GM18498 (cell line): ENCODE measurements at regions not wholly inside any gene's neighbourhood (a gene's known extent, or its start where the extent isn't known, plus 50 kb on each side); places are given as distances from the start of the nearest gene placed in this dataset.

ENCODE experiments used
- ATAC-seq: cut with Tn5 transposase; IDR thresholded peaks from one replicate; pipeline ENCODE4 v1.9.1; 2021; ENCODE audit warnings: mild to moderate bottlenecking, moderate library complexity; ENCODE audit not compliant: unreplicated experiment

DNA sequence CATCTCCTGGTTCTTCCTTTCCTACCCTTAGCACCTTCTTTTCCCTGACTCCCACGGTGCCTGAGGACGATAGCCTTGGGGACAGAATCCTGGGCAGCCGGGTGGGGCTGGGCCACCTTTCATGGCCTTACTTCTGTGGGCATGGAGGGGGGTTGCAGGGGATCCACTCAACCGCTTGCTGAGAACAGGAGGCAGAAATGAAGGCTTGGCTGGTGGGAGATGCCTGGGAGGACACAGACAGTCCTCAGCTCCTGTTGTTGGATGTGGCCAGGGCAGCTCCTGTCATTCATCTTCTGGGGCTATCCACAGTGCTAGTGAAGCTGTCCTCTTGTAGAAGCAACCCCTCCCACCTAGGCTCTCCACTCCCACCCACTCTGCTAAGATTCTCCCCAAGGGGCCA lies 95.5 kb upstream of the CELF4 start:
- ATAC-seq = no peak

DNA sequence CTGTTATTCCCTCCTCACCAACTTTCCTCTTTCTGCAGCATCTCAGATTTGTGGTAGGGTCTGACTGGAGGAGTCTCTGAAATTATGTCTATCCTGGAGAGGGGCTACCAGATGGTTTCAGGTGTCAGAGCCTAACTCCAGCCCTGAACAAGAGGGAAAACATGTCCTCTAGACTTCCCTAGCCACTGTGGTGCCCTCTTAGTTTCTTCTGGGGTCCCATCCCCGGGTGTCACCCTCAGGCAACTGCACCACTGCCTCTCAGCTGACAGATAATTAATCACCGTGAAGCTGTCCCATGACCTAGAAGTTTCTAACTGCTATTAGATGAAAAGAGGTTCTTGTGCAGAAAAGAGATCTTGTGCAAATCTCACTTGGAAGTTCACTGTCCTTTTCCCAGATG lies 95.1 kb upstream of the CELF4 start:
- no peak for ATAC-seq

DNA sequence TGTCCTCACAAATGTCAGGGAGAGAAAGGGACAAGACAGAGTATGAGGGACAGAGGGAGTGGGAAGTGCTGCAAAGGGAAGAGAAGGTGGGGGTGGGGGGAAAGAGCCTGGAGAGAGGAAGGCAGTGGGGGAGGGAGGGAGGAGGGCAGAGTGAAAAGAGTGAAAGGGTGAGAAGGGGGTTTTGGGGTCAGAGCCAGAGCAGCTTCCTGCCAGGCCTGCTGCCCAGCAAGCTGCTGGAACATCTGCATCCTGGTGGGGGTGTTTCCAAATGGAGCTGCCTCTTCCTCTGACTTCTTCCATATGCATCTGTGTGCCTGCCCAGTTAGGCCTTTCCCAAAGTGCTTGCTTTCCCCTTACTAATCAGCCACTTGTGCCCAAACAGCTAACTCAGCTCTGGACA lies 94.3 kb upstream of the CELF4 start:
- no peak for ATAC-seq

DNA sequence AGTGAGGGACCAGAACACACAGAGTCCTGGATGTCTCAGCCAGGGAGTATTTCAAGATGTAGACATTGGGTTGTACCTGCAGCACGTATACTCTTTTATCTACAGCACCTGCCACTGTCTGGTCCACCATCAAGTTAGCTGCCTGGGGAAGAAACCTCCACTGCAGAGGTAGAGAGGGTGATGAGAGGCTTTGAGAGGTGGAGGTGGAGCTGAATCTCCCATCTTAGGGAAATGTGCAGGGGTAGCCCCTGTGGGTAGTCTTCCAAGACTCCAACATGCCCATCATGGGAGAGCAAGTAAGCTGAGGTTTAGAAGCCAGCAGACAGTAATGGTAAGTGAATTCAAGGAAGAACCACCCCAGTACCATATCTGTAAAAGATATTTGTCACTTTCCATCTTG lies 93.3 kb upstream of the CELF4 start:
- no peak for ATAC-seq

DNA sequence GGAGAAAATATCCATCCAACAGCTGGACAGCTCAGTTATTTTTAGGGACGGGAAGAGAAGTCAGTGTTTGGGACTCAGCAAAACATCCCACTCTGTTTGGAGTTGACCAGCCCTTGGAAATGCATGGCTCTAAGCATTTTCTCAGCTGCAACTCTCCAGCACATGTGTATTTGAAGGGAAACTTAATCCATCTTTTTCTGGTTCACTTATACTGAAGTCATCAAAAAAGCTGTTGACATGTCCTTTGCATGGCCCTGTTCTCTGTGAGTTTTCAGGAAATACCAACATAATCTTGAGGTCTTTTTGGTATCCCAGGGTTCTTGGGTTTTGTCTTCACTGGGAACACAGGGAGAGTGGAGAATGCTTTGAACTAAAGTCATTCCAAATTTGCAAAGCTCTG lies 91.9 kb upstream of the CELF4 start:
- no peak for ATAC-seq

DNA sequence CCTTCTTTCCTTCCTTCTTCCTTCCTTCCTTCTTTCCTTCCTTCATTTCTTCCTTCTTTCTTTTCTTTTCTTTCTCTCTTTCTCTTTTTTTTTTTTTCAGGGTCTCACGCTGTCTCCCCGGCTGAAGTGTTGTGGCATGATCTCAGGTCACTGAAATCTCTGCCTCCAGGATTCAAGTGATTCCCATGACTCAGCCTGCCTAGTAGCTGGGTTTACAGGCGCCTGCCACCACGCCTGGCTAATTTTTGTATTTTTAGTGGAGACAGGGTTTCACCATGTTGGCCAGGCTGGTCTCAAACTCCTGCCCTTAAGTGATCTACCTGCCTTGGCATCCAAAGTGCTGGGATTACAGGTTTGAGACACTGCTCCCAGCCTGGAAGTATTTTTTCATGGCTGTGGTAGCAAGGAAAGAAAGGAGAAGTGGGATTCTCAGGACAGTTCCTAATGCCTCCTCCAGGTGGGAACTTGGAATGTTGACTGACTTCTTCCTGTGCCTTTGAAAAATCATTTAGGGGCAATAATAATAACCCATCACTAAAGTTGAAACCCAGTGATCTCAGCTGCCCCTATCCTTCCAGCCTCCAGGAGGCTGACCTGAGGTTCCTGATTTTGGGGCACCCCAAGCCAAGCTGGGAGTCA lies 89.3 kb upstream of the CELF4 start:
- no peak for ATAC-seq

DNA sequence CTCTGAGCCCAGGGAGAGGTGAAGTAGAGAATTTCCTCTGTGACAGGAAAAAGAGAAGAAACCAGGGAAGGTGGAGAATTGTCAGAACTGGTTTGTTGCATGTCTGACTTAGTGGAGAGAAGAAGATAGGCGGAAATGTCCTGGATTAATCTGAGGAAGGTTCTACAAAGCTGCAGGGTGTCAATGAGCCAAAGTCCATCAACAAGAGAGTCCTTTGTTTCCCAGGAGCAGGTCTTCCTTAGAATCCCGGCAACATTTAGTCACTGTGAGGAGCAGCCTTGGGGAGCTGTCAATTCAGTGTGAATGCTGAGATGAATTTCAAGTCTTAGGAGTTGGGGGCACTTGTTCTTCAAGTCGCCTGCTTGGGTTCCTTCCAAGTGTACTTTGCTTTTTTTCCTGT lies 88.4 kb upstream of the CELF4 start:
- no peak for ATAC-seq

DNA sequence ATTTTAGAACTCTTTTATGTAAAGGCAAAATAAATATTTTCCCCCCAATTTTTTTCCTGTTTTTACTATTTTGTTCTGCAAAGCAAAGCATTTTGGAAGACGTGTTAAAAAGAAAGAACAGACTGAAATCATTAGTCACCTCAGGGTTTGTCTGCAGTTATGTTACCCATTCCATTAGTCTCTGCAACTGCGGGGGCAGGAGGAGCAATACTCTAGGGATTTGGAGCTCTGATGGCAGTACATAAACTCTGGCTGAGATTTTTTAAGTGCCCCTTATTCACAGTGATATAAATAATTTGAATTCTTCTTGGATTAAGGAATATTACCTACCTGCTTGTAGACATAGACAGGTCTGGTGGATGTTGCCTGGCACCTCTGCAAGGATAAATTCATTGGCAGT lies 88.0 kb upstream of the CELF4 start:
- ATAC-seq = no peak

DNA sequence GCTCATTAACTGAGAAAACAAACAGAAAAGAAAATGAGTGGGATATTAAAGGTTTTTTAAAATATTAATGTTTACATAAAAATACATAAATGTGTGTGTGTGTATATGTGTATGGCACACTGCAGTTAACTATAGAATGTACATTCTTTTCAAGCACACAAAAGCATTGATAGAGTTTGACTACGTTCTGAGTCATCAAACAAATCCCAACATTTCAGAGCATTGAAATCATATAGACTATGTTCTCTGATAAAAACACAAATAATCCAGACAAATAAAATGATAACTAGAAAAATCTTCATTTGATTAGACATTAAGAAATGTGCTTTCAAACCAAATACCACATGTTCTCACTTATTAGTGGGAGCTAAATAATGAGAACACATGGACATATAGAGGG lies 84.3 kb upstream of the CELF4 start:
- no peak for ATAC-seq

DNA sequence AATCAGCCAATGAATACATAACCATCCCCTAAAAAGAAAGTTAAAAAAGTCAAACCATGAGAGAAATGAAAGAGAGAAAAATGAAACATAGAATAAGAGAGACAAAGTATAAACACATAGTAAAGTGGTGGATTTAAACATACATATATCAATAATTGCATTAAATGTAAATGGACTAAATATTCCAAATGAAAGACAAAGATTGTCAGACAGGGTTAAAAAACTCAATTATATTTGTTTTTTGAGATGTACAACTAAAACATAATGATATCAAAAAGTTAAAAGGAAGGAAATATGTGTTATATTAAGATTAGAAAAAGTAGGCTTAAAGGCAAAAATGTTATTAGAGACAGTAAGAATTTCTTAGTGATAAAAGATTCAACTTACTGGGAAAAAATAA lies 83.8 kb upstream of the CELF4 start:
- no peak for ATAC-seq

DNA sequence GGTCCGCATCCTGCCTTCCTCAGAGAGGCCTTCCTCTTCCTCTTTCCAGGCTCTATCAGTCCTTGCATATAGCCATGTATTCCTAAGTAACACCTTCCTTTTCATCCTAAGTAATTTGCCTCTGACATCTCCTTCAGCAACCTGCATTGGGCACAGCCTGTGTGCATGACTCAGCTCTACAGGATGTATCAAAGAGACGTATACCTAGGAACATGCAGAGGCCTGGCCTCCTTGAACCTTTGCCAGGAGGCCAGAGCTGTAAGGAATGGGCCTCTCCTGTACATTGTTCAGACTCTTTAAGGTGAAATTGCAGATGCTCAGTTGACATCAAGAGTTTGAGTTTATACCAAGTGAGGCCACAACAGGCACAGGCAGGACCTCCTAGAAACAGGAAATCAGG lies 76.0 kb upstream of the CELF4 start:
- ATAC-seq = no peak

DNA sequence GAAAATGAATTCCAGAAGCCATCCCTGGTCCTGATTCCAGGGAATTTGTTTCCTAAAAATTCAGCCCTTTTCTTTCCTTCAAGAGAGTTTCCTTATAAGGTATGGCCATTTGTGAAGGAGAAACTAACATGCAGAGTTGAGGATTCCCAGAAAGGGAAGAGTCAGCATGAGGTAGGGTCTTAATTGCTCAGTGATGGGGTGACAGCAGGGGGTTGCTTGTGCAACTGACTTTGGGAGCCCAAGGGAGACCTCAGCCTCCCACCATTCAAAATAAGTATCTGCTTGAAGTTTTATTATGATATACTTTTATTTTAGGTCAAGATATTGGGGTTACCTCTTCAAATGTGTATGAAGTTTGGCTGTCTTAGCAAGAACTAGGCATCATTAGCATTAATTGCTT lies 74.9 kb upstream of the CELF4 start:
- no peak for ATAC-seq

DNA sequence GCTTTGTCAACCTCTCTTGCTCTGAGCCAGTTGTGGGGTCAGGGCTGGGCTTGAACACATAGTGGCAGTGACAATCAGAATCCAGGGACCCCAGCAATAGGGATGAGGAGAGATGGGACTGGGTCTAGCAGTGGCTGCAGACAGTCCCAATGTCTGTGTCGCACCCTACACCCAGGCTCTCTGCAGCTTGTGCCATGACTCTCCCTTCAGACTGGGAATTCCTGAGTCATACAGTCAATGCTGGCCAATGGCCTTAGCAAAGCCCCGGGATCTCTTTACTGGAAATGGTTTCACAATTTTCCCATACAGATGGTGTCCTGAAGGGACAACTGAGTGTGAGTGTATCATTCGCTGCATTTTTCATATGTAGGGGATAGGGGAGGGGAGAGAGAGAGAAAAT lies 74.2 kb upstream of the CELF4 start:
- no peak for ATAC-seq

DNA sequence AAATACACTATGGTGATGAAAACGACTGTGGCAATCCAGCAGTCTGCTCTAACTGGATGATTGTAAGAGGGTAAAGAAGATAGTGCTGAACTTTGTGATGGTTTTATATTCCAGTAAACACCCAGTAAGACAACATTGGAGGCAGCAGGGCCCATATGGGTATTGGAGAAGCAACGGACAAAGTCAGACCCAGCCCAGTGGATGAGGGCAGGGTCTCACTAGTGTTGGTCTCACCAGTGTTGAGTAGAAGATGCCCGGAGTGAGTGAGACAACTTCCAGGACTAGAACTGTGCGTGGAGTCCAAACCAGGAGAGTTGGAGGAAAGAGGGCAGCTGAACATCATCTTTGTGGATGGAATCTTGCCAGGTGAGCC lies 71.9 kb upstream of the CELF4 start:
- ATAC-seq = no peak

DNA sequence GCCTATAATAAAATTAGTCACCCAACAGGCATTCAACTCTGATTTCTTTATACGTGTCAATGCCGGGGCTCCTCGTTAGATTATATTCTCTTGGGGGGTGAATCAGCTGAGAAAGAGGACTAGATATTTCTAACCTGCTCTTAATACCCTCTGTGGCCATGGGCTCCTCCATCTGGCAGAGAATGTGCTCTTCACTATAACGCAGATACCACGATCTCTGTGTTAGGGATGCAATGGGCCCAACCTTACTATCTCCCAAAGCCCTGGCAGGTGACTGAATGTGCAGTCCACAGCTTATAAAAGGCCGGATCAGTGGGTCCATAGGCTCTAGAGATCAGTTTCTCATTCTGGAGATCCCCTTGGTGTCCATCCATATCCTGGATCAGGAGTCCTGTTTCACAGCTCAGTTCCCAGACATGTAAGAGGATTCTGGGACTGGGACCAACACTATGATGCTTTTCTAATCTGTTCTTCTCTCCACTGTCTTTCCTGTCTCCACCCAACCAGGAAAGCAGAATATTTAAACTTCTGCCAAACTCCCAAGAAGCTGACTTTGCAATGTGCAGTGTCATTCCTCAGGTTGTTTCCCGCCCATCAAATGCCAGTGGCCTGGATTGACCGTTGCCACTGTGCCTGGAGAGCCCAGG lies 71.4 kb upstream of the CELF4 start:
- no peak for ATAC-seq

DNA sequence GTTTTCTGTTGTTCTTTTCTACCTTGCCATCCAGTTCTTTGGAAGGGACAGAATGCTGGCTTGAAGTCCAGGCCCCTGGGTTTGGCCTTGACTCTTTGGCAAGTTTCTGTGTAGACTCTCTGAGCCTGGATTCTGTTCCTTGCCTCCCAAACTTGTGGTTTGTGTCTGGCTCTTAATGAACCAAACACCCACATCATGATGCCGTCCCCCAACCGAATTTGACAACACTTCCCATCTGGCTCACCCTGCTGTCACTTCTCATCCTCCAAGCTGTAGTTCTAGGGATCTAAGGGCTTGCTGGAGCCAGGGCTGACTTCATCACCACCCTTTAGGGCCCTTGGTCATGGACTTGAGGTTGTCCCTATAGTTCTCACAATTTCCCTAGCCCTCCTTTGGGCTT lies 68.9 kb upstream of the CELF4 start:
- no peak for ATAC-seq

DNA sequence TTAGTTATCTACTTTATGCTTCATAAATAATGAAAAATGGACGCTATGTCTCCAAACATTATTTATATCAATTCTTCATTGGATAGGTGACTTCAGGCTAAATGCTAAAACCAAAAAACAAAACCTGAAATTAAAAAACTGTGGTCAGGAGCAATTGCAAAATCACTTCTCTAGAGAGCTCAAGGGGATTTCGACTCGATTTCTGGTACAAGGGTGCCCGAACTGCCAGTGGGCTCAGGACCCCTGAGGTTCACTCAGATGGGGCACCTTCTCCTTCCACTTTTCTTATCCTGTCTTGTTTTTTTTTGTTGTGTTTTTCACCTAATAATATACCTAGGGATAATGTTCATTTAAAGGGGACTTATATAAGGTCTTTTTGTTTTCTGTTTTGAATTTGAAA lies 65.8 kb upstream of the CELF4 start:
- ATAC-seq = no peak

DNA sequence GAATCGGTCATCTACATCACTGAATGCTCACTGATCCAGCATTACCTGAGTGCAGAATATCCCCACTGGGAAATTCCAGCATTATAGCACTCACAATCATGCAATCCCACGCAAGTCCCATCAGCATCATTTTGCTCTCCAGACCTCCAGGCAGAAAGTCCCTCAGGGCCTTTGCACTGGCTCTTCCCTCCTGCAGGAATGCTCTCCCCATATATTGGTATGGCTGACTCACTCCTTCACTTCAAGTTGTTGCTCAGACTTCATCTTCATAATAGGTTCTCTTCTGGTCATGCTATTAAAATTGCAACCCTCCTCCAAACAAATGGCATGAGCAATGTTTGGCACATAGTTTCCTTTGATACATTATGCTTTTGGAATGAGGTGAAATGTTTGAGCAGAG lies 64.7 kb upstream of the CELF4 start:
- ATAC-seq = no peak

DNA sequence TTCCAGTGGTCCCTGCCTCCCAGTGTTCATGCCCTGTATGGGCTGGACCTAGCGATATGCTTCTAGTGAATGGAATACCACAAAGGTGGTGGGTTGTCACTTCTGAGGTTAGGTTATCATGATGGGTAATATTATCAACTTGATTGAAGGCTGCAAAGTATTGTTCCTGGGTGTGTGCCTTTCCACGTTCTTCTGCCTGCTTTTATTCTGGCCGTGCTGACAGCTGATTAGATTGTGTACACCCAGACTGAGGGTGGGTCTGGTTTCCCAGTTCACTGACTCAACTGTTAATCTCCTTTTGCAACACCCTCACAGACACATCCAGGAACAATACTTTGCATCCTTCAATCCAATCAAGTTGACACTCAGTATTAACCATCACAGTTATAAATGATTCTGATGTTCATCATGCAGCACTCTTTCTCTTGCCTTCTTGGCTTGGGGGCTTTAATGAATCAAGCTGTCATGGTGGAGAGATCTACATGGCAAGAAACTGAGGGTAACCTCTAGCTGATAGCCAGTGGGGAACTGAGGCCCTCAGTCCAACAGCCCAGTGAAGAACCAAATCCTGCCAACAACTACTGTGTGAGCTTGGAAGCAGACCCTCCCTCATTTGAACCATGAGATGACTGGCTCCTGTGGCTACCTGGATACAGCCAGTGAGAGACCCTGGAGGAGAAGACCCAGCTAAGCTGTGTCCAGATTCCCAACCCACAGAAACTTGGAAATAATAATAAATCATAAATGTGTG lies 63.0 kb upstream of the CELF4 start:
- no peak for ATAC-seq

DNA sequence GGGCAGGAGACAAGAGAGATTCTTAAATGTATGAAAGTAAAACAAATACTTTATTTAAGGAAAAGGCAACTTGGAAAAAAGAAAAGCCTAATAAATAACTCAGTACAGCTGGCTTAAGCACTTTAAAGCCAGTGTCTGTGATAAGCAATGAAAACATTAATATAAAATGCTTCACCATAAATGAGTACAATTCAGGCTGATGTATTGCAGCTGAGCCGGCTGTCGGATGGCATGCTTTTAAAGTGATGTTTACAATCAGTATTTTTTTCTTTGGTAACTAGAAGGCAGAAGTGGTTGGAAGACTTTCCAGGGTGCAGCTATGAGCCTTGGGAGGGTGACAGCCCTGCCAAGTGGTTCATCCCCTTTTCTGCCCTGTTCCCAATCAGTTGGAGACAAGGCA lies 58.7 kb upstream of the CELF4 start:
- ATAC-seq = no peak

DNA sequence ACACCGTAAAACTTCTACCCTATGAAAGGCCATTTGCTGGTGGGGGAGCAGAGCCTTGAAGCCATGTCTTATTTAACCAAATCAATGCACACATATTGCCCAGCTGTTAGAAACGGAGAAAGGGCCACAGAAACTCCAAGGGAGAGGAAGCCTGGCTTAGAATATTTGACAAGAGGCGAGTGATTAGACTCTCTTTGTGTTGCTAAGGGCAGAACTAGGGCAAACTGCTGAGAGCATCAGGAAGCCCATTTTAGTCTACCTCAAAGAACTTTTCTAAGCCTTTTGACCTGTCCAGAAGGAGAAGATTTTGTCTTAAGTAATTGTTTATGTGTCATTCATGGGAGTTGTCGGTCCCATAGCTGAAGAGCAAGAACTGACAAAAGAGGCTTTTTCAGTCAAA lies 54.4 kb upstream of the CELF4 start:
- no peak for ATAC-seq

DNA sequence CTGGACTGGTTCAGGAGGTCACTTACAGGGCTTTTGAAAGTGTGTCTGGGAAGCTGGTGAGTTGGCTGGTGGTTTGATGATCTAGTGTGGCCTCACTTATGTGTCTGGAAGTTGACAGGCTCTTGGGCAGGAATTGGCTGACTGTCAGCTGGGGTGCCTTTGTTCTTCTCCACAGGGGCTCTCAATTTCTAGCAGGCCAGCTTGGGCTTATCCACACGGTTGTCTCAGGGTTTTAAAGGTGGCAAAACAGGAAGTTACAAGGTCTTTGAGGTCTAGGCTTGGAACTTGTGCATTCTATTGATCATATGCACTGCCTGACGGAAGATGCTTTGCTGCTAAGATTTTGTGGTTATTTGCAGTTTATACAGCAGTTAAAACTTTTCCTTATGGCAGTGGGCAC lies 52.0 kb upstream of the CELF4 start:
- ATAC-seq = no peak
